ENCODE measurements at regions not wholly inside any gene's neighbourhood (a gene's known extent, or its start where the extent isn't known, plus 50 kb on each side); places are given as distances from the start of the nearest gene placed in this dataset.

GRCh38 chr10:6349846-6350535 lies 147.3 kb downstream of the PFKFB3 start:
- Mint-ChIP-seq H3K36me3 (peaks cover under 1% of the 10 kb centered on the region), H3K4me1 (peaks cover 28 to 34% (median 32%) of the 10 kb centered on the region in 3 donors), H3K9me3 (peaks cover 0 to 3% (median 0%) of the 10 kb centered on the region in 3 donors), H3K27ac (peak overlapping the region in 2 of 3 donors; percentile 34 to 81), H3K27me3 (peaks cover 12% of the 10 kb centered on the region), H3K4me3 (peak overlapping the region in 2 of 4 donors; percentile 8 to 67)

DNA sequence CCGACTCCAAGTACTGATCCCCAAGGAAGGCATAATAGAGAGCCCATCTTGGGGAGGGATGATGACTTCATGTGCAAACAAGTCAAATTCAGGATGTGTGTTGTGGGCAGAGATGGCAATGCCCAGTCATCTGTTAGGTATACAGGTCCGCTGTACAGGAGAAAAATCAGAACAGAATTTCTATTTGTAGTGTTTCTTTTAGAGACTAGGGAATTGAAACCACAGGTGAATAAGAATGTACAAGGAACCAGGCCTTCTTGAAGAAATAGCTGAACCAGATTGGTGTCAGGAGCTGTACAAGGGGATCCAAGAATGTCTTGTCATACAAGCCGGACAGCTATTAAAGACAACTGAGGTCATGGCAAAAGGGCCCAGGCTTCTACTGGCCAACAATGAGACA lies 147.9 kb downstream of the PFKFB3 start:
- H3K4me3 Mint-ChIP-seq: peak overlapping the region in 1 of 4 donors; percentile 67
- peaks cover 4% of the 10 kb centered on the region for H3K36me3 Mint-ChIP-seq
- peak overlapping the region in 1 of 3 donors; percentile 81 for H3K27ac Mint-ChIP-seq
- peaks cover 28 to 34% (median 32%) of the 10 kb centered on the region in 3 donors for H3K4me1 Mint-ChIP-seq
- H3K9me3 Mint-ChIP-seq: peaks cover 0 to 2% (median 0%) of the 10 kb centered on the region in 3 donors
- peaks cover 12% of the 10 kb centered on the region for H3K27me3 Mint-ChIP-seq

GRCh38 chr10:6351495-6351894 lies 148.8 kb downstream of the PFKFB3 start:
- Mint-ChIP-seq H3K4me3 (peak overlapping the region in 1 of 4 donors; percentile 18), H3K27me3 (peaks cover 12% of the 10 kb centered on the region), H3K27ac (no peak overlapping the region), H3K4me1 (peaks cover 28 to 32% (median 32%) of the 10 kb centered on the region in 3 donors), H3K36me3 (peaks cover 4% of the 10 kb centered on the region), H3K9me3 (peaks cover 2 to 5% (median 4%) of the 10 kb centered on the region in 3 donors)

DNA sequence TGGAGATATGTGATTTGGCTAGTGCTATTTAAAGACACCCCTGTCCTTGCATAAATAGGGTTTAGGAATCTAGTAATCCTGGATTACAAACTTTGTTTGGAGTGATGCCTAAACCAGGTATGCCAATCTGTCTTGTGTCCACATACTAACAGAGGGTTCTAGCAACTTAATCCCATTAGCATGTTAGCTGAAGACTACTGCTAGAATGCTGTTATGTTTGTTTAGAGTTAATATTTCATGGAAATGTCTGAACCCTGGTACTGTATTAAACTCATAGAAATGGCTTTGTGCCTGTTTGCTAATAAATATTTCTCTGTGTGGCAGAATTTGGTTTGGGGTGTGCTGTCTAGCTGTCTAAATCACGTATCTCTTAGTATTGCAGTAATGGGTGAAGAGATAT lies 150.8 kb downstream of the PFKFB3 start:
- Mint-ChIP-seq H3K27ac (no peak overlapping the region), H3K4me1 (peaks cover 13 to 17% (median 16%) of the 10 kb centered on the region in 3 donors), H3K27me3 (peaks cover 11% of the 10 kb centered on the region), H3K9me3 (peaks cover 4 to 14% (median 12%) of the 10 kb centered on the region in 3 donors), H3K36me3 (peaks cover 7% of the 10 kb centered on the region), H3K4me3 (no peak overlapping the region)

- Mint-ChIP-seq H3K4me3 (no peak overlapping the region), H3K27ac (no peak overlapping the region)
Measured at GRCh38 chr10:6354168-6354772, 151.5 kb downstream of the PFKFB3 start.

DNA sequence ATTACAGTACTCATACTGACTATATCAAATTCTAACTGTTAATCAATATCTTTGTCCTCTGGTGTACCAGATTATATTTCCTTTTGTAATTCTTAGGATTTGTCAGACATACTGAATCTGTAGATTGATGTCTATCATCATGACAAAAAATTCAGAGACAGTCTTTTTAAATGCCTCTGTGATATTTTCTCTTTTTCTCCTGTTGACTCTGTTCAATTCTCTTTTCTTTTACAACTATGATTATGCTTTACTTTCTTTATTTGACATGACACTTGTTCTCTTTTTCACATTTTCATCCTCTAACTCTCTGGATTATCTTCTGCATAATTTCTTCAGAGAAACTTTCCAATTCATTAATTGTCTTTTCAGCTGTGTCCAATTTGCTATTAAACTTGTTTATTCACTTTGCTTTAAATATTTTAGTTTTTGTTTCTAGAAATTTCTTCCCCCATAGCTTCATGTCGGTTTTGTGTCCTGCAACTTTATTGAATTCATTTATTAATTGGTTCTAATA lies 153.6 kb downstream of the PFKFB3 start:
- no peaks in the 10 kb centered on the region for H3K27me3 Mint-ChIP-seq
- no peak overlapping the region for H3K4me3 Mint-ChIP-seq
- peaks cover 9% of the 10 kb centered on the region for H3K36me3 Mint-ChIP-seq
- H3K4me1 Mint-ChIP-seq: peaks cover 0 to 4% (median 0%) of the 10 kb centered on the region in 3 donors
- H3K9me3 Mint-ChIP-seq: peaks cover 8 to 22% (median 21%) of the 10 kb centered on the region in 3 donors
- no peak overlapping the region for H3K27ac Mint-ChIP-seq

More at GRCh38 chr10:6354168-6354772, 151.5 kb downstream of the PFKFB3 start:
- H3K4me1 Mint-ChIP-seq: peaks cover 9 to 13% (median 13%) of the 10 kb centered on the region in 3 donors
- H3K27me3 Mint-ChIP-seq: peaks cover 9% of the 10 kb centered on the region
- H3K9me3 Mint-ChIP-seq: peaks cover 5 to 14% (median 13%) of the 10 kb centered on the region in 3 donors
- peaks cover 9% of the 10 kb centered on the region for H3K36me3 Mint-ChIP-seq

DNA sequence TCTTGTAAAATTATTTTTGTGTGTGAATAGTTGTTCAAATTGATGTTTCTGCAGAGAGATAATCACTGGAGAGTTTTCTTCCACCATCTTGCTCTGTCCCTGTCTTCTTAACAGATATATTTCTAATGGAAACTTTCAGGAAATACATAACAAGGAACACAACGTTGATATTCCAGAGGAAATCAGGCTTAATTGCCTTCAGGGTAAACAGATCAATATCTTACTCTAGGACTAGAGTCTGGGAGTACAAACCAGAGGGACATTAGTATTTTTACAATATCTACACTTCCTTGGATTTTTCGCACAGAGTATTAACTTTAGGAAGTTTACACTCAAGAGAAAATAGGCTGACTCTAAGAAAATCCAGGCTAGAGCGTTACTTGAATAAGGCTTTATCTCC lies 159.1 kb downstream of the PFKFB3 start:
- Mint-ChIP-seq H3K27ac (no peak overlapping the region), H3K36me3 (peaks cover 4% of the 10 kb centered on the region), H3K4me3 (no peak overlapping the region), H3K9me3 (peaks cover 9 to 15% (median 14%) of the 10 kb centered on the region in 3 donors), H3K27me3 (no peaks in the 10 kb centered on the region), H3K4me1 (peaks cover 0 to 2% (median 0%) of the 10 kb centered on the region in 3 donors)

DNA sequence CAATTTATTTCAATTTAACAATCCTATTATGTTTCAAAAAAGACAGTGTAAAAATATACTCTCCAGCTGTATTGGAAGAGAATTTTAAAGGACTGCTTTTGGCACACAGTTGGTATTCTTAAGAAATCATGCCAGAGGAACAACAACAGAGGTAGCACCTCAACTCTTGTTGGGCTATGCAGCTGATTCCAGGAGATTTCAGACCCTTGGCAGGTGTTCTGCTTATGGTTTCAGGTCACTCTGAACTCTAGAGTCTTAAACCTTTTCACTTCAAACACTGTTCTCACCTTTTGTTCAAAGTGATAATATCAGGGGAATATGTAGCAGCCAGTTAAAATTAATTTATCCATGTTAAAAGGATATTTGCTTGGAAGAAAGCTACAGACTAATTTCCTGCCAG lies 160.1 kb downstream of the PFKFB3 start:
- H3K27ac Mint-ChIP-seq: peak overlapping the region in 1 of 3 donors; percentile 76
- H3K4me3 Mint-ChIP-seq: no peak overlapping the region
- H3K36me3 Mint-ChIP-seq: peaks cover 2% of the 10 kb centered on the region
- H3K9me3 Mint-ChIP-seq: peaks cover 9 to 14% (median 11%) of the 10 kb centered on the region in 3 donors
- peaks cover 0 to 2% (median 0%) of the 10 kb centered on the region in 3 donors for H3K4me1 Mint-ChIP-seq
- no peaks in the 10 kb centered on the region for H3K27me3 Mint-ChIP-seq

- Mint-ChIP-seq H3K4me1 (peaks cover 0 to 2% (median 0%) of the 10 kb centered on the region in 3 donors), H3K27me3 (no peaks in the 10 kb centered on the region), H3K9me3 (peaks cover 7 to 11% (median 7%) of the 10 kb centered on the region in 3 donors), H3K4me3 (no peak overlapping the region), H3K27ac (no peak overlapping the region), H3K36me3 (peaks cover 1% of the 10 kb centered on the region)
Measured at GRCh38 chr10:6363511-6363910, 160.8 kb downstream of the PFKFB3 start.

DNA sequence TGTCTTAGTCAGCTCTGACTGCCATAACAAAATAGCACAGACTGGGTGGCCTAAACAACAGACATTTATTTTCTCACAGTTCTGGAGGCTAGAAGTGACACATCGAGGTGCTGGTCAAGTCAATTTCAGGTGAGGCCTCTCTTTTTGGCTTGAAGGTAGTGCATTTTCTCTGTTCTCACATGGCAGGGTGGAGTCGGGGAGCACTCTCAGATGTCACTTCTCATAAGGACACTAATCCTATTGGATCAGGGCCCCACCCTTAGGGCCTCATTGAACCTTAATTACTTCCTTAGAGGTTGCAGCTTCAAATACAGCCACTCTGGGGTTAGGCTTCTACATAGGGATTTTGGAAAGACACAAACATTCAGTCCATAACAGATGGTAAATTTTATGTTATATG lies 161.6 kb downstream of the PFKFB3 start:
- Mint-ChIP-seq H3K27me3 (no peaks in the 10 kb centered on the region), H3K27ac (no peak overlapping the region), H3K36me3 (no peaks in the 10 kb centered on the region), H3K9me3 (peaks cover 5 to 9% (median 7%) of the 10 kb centered on the region in 3 donors), H3K4me1 (peaks cover 0 to 2% (median 0%) of the 10 kb centered on the region in 3 donors), H3K4me3 (no peak overlapping the region)

- no peaks in the 10 kb centered on the region for H3K36me3 Mint-ChIP-seq
- H3K4me3 Mint-ChIP-seq: no peak overlapping the region
- no peak overlapping the region for H3K27ac Mint-ChIP-seq
- no peaks in the 10 kb centered on the region for H3K27me3 Mint-ChIP-seq
- peaks cover 0 to 2% (median 0%) of the 10 kb centered on the region in 3 donors for H3K4me1 Mint-ChIP-seq
- peaks cover 5 to 9% (median 7%) of the 10 kb centered on the region in 3 donors for H3K9me3 Mint-ChIP-seq
Measured at GRCh38 chr10:6364893-6365292, 162.2 kb downstream of the PFKFB3 start.

- Mint-ChIP-seq H3K36me3 (no peaks in the 10 kb centered on the region), H3K4me3 (no peak overlapping the region), H3K9me3 (peaks cover 4 to 8% (median 4%) of the 10 kb centered on the region in 3 donors), H3K27ac (no peak overlapping the region), H3K27me3 (no peaks in the 10 kb centered on the region), H3K4me1 (peaks cover 0 to 2% (median 0%) of the 10 kb centered on the region in 3 donors)
Measured at GRCh38 chr10:6365384-6365783, 162.7 kb downstream of the PFKFB3 start.
